ENCODE measurements at regions not wholly inside any gene's neighbourhood (a gene's known extent, or its start where the extent isn't known, plus 50 kb on each side); places are given as distances from the start of the nearest gene placed in this dataset.

- DNase-seq, result no peak
Observed at GRCh38 chr1:83571536-83571935, 427.4 kb downstream of the TTLL7 start.

- DNase-seq, result no peak
Observed at GRCh38 chr1:83561346-83561745, 437.6 kb downstream of the TTLL7 start.

DNA sequence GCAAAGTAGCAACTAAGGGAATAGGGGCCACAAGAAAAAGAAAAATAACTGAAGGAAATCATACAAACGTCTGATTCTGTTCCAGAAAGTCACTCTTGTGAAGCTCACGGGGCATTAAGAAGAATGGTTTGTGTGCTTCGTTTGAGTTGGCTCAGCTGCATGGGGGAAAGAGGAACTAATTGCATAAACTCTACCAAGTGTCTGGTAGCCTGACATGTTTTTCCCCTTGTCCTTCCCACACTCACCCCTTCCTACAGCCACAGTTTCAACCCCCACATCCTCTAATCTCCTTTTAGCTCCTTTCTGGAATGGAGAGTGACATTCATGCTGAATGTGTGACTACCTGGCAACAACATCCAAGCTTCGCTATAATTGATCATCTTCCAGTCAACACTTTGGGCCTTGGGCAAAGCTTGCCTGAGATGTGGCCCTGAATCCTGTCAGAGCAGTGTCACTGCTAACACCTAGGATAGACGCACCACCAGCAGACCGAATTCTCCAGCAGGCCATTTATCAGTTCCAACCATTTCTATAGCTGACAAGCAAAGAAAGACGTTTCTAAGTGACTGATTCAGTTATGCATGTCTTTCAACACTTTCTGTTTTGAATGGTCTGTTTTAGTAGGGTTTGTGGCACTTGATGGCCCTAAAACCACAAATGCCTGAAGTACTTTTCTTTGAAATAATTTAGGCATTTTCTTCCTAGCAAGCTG lies 439.6 kb downstream of the TTLL7 start:
- no peak for DNase-seq

- no peak for DNase-seq
Observed at GRCh38 chr1:83555871-83556270, 443.1 kb downstream of the TTLL7 start.

DNA sequence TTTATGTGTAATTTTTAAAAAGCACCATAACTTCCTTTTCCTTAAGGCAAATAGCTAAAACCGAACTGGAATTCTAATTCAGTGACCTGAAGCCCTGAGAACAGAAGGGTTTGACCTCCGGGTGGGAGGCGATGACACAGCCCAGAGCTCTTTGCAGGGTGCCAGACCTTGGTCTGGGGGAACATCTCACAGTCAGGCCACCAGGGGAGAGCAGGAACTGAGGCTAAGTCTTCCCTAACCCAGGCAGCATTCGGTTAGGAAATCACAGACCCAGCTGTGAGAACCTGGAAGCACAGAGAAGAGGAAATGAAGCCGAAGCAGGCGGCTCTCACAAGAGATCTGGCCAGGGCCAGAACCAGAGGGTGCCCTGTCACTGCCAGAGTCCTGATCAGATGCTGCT lies 444.8 kb downstream of the TTLL7 start:
- DNase-seq, result no peak

DNA sequence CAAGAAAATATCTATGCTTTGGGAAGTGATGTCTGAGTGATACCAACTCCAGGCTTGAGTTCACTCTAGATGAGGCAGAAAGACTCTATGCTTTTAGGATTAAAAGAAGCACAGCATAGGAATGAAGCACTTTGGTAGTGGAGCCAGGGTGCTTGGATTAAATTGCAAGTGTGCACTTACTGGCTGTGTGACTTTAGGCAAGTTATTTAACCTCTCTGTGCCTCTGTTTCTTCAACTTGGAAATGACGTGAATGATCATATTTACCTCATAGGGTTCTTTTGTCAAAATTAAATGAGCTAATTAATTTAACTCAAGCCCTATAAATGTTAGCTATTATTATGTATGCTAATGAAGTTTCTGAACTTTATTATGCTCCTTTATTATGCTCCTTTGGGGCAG lies 446.1 kb downstream of the TTLL7 start:
- DNase-seq, result no peak

- DNase-seq, result no peak
Observed at GRCh38 chr1:83548311-83548710, 450.6 kb downstream of the TTLL7 start.

DNA sequence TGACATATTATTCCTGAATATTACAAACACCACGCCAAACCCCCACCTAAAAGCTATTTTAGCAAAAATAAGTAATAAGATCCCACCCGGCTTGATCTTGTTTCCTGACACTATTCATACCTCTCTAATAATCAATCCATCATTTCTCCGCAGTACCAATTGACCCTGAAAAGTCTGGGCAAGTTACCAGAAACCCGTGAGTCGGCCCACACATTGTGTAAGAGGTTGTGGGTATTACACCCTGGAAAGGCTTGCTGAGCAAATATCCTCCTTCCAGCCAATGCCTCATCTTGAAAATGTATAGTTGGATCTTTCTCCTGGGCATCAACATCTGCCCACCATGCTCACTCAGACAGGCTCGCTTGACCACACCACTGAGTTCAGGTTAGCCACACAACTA lies 451.0 kb downstream of the TTLL7 start:
- no peak for DNase-seq

- DNase-seq, result no peak
Observed at GRCh38 chr1:83546874-83547273, 452.1 kb downstream of the TTLL7 start.

DNA sequence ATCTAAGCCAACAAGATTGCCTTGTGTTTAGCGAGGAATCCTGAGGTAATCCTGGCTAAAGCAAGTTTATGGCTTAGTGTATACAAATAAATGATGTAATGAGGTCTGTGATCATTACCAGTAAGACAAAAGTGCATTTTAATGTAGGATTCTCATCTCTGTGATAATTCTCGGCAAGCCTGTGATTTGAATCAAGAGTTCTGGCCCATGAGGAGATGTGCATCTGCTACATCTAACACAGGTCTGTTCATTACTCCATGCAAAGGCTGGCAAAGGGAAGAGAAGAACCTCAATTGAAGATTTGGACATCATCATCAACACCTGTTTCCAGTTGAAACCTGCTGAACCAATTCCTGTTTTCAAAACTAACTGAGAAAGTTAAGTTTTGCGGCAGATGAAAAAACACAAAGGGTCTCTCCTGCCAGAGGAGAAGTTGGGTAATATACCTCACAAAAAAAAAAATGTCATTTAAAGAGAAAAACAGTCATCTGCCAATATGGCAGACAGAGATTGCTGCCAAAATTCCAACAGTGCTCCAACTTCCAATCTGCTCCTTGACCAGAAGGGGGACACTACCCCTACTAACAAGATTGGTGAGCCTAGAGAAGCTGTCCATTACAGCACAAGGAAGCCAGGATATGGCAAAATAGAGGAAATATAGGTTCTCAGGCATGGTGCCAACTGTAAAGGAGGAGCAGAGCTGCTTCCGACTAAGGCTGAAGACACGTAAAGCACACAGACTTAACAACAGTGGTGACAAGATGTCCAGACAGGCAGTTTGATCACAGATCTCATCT lies 453.7 kb downstream of the TTLL7 start:
- DNase-seq, result no peak

GRCh38 chr1:83543222-83543973 lies 455.5 kb downstream of the TTLL7 start:
- no peak for DNase-seq

DNA sequence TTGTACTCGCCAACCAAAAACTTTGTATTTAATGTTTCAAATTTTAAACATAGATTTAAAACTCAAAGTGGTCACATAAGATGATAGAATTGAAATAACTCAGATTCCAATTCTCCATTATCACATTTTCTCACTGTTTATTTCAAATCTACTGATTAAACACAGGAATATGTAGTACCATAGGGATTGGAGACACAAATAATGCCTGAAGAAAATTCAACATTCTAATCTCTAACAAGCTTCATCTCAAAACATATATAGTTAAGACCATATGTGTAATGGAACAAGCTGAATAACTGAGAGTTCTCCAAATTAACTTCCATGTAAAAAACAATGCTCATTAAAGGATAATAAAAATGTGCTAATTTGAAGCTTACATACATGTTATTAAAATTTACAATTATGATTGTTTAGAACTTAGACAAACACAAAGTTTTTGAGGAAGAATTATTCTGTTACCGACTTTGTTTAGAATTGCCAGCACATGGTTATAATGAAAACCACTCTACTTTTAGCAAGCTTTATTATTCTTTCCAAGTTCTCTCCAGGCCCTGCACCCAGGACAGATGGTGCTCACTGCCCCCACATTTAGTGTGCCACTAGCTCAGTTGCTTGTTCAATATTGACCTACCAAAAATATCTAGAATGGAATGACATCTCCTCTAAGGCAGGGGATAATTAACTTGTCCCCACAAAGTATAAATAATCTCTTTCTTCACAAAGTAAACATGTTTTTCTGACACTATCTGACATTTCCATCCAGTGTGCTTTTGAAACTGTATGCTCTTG lies 467.2 kb downstream of the TTLL7 start:
- DNase-seq, result no peak

GRCh38 chr1:83530506-83530905 lies 468.4 kb downstream of the TTLL7 start:
- no peak for DNase-seq

DNA sequence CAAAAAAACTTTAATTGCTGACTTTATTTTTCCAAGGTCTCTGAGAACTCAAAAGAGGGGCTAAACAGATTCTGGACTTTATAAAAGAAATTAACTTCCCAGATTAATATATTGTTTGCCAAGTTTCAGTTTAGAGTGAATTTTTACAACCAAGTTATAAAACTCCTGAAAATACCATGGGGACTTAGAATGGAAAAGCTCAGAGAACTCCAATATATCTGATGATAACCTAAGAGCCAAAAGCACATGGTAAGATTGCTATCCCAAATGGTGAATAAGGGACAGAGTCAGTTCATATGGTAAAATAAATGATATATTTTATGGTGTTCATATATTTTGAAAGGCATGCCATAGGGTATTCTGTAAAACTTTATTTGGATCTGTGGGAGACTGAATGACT lies 470.9 kb downstream of the TTLL7 start:
- DNase-seq, result no peak

GRCh38 chr1:83520797-83521196 lies 478.1 kb downstream of the TTLL7 start:
- DNase-seq, result no peak

DNA sequence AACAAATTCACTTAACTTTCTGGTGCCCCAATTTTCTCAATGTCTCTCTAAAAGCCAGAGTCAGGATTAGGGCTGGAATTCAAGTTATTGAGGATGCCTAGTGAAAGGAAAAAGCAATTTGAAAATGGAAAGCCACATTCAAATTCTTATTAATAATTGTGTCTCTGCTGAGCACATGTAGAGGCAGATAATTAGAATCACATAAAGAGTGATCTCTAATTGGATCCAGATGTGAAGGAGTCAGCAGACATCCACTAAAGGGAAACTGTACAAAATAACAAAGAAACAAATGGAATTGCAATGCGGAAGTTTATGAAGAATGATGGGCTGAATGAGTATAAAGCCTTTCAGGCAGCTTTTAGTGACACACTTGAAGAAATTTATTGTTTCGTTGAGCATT lies 482.6 kb downstream of the TTLL7 start:
- DNase-seq, result no peak

- no peak for DNase-seq
Observed at GRCh38 chr1:83515578-83516154, 483.3 kb downstream of the TTLL7 start.

DNA sequence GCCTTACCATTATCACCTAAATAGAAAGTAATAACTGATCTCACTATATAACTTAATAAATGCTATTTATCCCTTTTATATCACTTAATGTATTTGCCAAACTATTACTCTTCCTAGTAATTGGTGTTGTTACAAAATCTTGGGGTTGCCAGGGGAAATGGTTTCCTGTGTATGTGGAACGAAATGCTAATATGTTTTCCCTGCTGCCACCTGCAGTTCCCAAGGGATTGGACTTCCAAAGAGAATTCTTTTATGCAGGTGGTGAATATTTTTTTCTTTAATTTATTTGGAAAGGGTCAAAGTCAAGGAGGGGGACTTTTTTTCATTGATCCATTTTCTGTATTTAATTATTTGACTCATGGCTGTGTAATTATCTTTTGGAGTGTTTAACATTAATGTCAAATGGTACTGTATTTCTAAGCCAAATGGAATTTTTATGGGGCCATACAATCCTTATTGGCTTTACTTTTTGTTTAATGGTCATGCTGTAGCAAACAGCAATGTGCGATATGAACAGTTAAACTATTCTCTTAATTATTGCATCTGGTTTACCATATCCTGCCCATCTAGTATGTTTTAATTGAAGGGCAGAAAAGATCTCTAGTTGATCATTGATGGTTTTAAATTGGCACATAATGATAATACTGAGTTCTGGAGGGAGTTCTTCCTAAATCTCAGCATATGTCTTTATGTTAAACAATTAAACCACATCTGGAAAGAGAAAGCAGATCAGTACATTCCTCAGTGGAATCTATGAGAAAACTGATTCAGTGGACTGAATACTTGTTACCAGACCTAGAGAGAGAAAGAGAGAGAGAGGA lies 486.3 kb downstream of the TTLL7 start:
- DNase-seq, result no peak

GRCh38 chr1:83511146-83511726 lies 487.7 kb downstream of the TTLL7 start:
- no peak for DNase-seq

DNA sequence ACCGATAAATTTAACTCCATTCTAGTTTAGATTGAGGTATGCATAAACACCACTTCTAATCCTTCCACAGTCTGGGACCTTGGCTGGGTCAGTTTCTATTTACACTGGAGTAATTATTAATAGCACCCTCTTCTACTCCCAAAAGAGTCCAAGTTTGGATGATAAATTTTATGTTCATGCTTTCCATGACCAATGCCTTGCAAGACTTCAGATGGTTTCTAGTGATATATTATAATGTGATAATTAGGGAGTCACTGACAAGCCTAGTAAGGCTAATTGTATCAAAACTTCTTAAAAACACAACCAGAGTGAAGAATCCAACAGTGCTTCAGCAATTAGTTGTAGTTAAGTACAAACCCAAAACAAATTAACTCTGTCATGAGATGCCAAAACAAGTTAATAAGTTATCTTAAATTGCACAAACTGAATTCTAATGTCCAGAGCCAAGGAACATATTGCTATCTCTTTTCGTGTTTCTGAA lies 489.6 kb downstream of the TTLL7 start:
- DNase-seq, result no peak
